ENCODE measurements at regions not wholly inside any gene's neighbourhood (a gene's known extent, or its start where the extent isn't known, plus 50 kb on each side); places are given as distances from the start of the nearest gene placed in this dataset.

GRCh38 chr4:128686810-128687209, 122.7 kb upstream of the JADE1 start:
- ATAC-seq (ENCODE audit: low read depth) (no peak), DNase-seq (peak; percentile 10)
- Histone ChIP-seq H3K36me3 (ENCODE audit: control insufficient read depth, insufficient read depth, low read length) (no peaks in the 10 kb centered on the region), H4K8ac (ENCODE audit: low read depth in 2 of 2, low read length in 2 of 2) (no peak overlapping the region), H3K9ac (ENCODE audit: low read depth, low read length) (no peak overlapping the region), H2BK15ac (ENCODE audit: low read depth, low read length) (no peak overlapping the region), H3K56ac (ENCODE audit: extremely low read depth, insufficient read depth, low read length) (no peak overlapping the region), H2AK9ac (replicated peaks; ENCODE audit: low read depth, low read length, poor library complexity) (no peak overlapping the region), H3K18ac (ENCODE audit: low read depth, low read length) (no peak overlapping the region), H3K23ac (ENCODE audit: low read depth, low read length) (no peak overlapping the region), H3K79me1 (ENCODE audit: low read depth in 1 of 2, low read length in 2 of 2) (no peaks in the 10 kb centered on the region), H4K20me1 (ENCODE audit: insufficient read depth, low read length) (no peaks in the 10 kb centered on the region), H3K9me1 (ENCODE audit: insufficient read depth, low read length) (no peaks in the 10 kb centered on the region), H4K5ac (ENCODE audit: low read depth, low read length) (no peak overlapping the region), H3K27me3 (ENCODE audit: control insufficient read depth, insufficient read depth, low read length) (no peaks in the 10 kb centered on the region), H3K9me3 (ENCODE audit: control insufficient read depth, insufficient read depth, low read length) (peaks cover 3% of the 10 kb centered on the region; the same call in 1 of the 2 replicates), H3K14ac (replicated peaks; ENCODE audit: low read depth, low read length) (no peak overlapping the region; the same call in 1 of the 2 replicates), H2BK20ac (ENCODE audit: low read depth, low read length) (no peak overlapping the region), H3K4ac (ENCODE audit: low read depth, low read length) (no peak overlapping the region), H3K4me2 (ENCODE audit: low read depth, low read length) (no peak overlapping the region), H2BK120ac (ENCODE audit: low read depth, low read length) (peak overlapping the region; percentile 41; the same call in 1 of the 2 replicates), H2AK5ac (ENCODE audit: low read depth, low read length) (no peak overlapping the region), H2BK5ac (ENCODE audit: low read depth, low read length, poor library complexity, severe bottlenecking) (no peak overlapping the region), H3K27ac (ENCODE audit: insufficient read depth, low read length) (no peak overlapping the region), H3K4me3 (ENCODE audit: insufficient read depth, low read depth, low read length) (no peak overlapping the region), H2AFZ (replicated peaks; ENCODE audit: low read length, poor library complexity) (no peak overlapping the region), H3K4me1 (ENCODE audit: control insufficient read depth, insufficient read depth, low read length) (no peaks in the 10 kb centered on the region), H4K91ac (ENCODE audit: insufficient read depth, low read depth, low read length) (no peak overlapping the region)
- ChIA-PET POLR2A (ENCODE audit: unreplicated experiment) (no interaction called here), CTCF (no interaction called here)
- BruUV-seq (replicated peaks): no TSS peak
- in situ Hi-C loops (cut with MboI; ENCODE audit: low sequenced_read_pairs) (no loop called here), intact Hi-C loops (cut with micrococcal nuclease) (no loop called here), dilution Hi-C loops (cut with HindIII; ENCODE audit: low sequenced_read_pairs, unreplicated experiment) (no loop called here)
- WGBS, 2 experiments (ENCODE audit: extremely low coverage in 2 of 2, insufficient read length in 1 of 2): no CpG with 5 or more reads among the region's 2 CpGs
- no peak for TF ChIP-seq NFE2L2 (IDR thresholded peaks at IDR 0.05; ENCODE audit: low read depth, low read length)
- no peak for TF ChIP-seq USF2 (IDR thresholded peaks at IDR 0.05; ENCODE audit: low read depth, low read length)
- TF ChIP-seq, protein P1, sequence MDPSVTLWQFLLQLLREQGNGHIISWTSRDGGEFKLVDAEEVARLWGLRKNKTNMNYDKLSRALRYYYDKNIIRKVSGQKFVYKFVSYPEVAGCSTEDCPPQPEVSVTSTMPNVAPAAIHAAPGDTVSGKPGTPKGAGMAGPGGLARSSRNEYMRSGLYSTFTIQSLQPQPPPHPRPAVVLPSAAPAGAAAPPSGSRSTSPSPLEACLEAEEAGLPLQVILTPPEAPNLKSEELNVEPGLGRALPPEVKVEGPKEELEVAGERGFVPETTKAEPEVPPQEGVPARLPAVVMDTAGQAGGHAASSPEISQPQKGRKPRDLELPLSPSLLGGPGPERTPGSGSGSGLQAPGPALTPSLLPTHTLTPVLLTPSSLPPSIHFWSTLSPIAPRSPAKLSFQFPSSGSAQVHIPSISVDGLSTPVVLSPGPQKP (IDR thresholded peaks at IDR 0.05; ENCODE audit: borderline replicate concordance, low read depth, low read length): no peak
- no peak for TF ChIP-seq RCOR1 (IDR thresholded peaks at IDR 0.05; ENCODE audit: insufficient replicate concordance, low read length)
- TF ChIP-seq CEBPB (IDR thresholded peaks at IDR 0.05; ENCODE audit: low read depth, low read length): no peak
- no peak for TF ChIP-seq RAD21 (IDR thresholded peaks at IDR 0.05; ENCODE audit: low read length)
- TF ChIP-seq FOS (IDR thresholded peaks at IDR 0.05; ENCODE audit: low read depth, low read length): no peak
- no peak for TF ChIP-seq BHLHE40 (IDR thresholded peaks at IDR 0.05; ENCODE audit: low read depth, low read length)
- TF ChIP-seq POLR2A (IDR thresholded peaks at IDR 0.05; ENCODE audit: low read depth, low read length): no peak
- TF ChIP-seq MAZ (IDR thresholded peaks at IDR 0.05; ENCODE audit: borderline replicate concordance, low read depth, low read length): no peak
- TF ChIP-seq, protein P2, sequence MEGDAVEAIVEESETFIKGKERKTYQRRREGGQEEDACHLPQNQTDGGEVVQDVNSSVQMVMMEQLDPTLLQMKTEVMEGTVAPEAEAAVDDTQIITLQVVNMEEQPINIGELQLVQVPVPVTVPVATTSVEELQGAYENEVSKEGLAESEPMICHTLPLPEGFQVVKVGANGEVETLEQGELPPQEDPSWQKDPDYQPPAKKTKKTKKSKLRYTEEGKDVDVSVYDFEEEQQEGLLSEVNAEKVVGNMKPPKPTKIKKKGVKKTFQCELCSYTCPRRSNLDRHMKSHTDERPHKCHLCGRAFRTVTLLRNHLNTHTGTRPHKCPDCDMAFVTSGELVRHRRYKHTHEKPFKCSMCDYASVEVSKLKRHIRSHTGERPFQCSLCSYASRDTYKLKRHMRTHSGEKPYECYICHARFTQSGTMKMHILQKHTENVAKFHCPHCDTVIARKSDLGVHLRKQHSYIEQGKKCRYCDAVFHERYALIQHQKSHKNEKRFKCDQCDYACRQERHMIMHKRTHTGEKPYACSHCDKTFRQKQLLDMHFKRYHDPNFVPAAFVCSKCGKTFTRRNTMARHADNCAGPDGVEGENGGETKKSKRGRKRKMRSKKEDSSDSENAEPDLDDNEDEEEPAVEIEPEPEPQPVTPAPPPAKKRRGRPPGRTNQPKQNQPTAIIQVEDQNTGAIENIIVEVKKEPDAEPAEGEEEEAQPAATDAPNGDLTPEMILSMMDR (conservative IDR thresholded peaks at IDR 0.05; ENCODE audit: low read depth, low read length): no peak
- no peak for TF ChIP-seq CHD1 (IDR thresholded peaks at IDR 0.05; ENCODE audit: low read depth, low read length)
- TF ChIP-seq SMC3 (IDR thresholded peaks at IDR 0.05; ENCODE audit: low read depth, low read length): no peak
- TF ChIP-seq MAFK (IDR thresholded peaks at IDR 0.05; ENCODE audit: low read depth, low read length): no peak
- no peak for TF ChIP-seq MXI1 (IDR thresholded peaks at IDR 0.05; ENCODE audit: borderline replicate concordance, low read depth, low read length)
- TF ChIP-seq RFX5 (IDR thresholded peaks at IDR 0.05; ENCODE audit: low read depth, low read length): no peak

Data from IMR-90 (cell line).